NCI-H748 treated with DMSO at 0.1 percent for 48 hours (cell line): ENCODE measurements at regions not wholly inside any gene's neighbourhood (a gene's known extent, or its start where the extent isn't known, plus 50 kb on each side); places are given as distances from the start of the nearest gene placed in this dataset.
"Not testable (repeated sequence)": the region's sequence is repeated elsewhere in the genome, so short reads cannot be mapped to it uniquely, and the experiment has no call there.

Experiments used
- DNase-seq: peaks from one replicate; lab custom pipeline; 2025; lab: John Stamatoyannopoulos, UW

- no peak for DNase-seq
Measured at GRCh38 chr5:174446446-174446845, 277.9 kb upstream of the MSX2 start.

GRCh38 chr5:174446988-174447387, 277.4 kb upstream of the MSX2 start:
- DNase-seq, result no peak

GRCh38 chr5:174448041-174448440, 276.3 kb upstream of the MSX2 start:
- no peak for DNase-seq

- no peak for DNase-seq
Measured at GRCh38 chr5:174448662-174449061, 275.7 kb upstream of the MSX2 start.

GRCh38 chr5:174453690-174454089, 270.7 kb upstream of the MSX2 start:
- DNase-seq, result no peak

GRCh38 chr5:174454464-174454863, 269.9 kb upstream of the MSX2 start:
- DNase-seq, result no peak

GRCh38 chr5:174454890-174455289, 269.5 kb upstream of the MSX2 start:
- no peak for DNase-seq

GRCh38 chr5:174455301-174455700, 269.1 kb upstream of the MSX2 start:
- no peak for DNase-seq

GRCh38 chr5:174457141-174457678, 267.2 kb upstream of the MSX2 start:
- DNase-seq, result no peak

- DNase-seq, result no peak
Measured at GRCh38 chr5:174459071-174459702, 265.2 kb upstream of the MSX2 start.

GRCh38 chr5:174459832-174460448, 264.4 kb upstream of the MSX2 start:
- DNase-seq, result no peak

- DNase-seq, result no peak
Measured at GRCh38 chr5:174462129-174462528, 262.3 kb upstream of the MSX2 start.

- DNase-seq, result no peak
Measured at GRCh38 chr5:174464504-174465165, 259.7 kb upstream of the MSX2 start.

GRCh38 chr5:174471528-174471927, 252.9 kb upstream of the MSX2 start:
- DNase-seq, result not testable (repeated sequence)

GRCh38 chr5:174472956-174473355, 251.4 kb upstream of the MSX2 start:
- DNase-seq, result no peak

- not testable (repeated sequence) for DNase-seq
Measured at GRCh38 chr5:174476001-174476400, 248.4 kb upstream of the MSX2 start.

GRCh38 chr5:174479325-174479724, 245.1 kb upstream of the MSX2 start:
- DNase-seq, result no peak

- no peak for DNase-seq
Measured at GRCh38 chr5:174481737-174482136, 242.6 kb upstream of the MSX2 start.

- peak; percentile 86 for DNase-seq
Measured at GRCh38 chr5:174482607-174483024, 241.8 kb upstream of the MSX2 start.

GRCh38 chr5:174483411-174483810, 241.0 kb upstream of the MSX2 start:
- no peak for DNase-seq

- DNase-seq, result no peak
Measured at GRCh38 chr5:174489215-174489614, 235.2 kb upstream of the MSX2 start.

- no peak for DNase-seq
Measured at GRCh38 chr5:174489920-174490597, 234.3 kb upstream of the MSX2 start.

GRCh38 chr5:174490728-174491127, 233.7 kb upstream of the MSX2 start:
- no peak for DNase-seq
